DND-41 (cell line): ENCODE measurements at regions not wholly inside any gene's neighbourhood (a gene's known extent, or its start where the extent isn't known, plus 50 kb on each side); places are given as distances from the start of the nearest gene placed in this dataset.

Experiments
- ATAC-seq: fragments of 200-7000 bp; cut with Tn5 transposase; 3 replicates; pipeline ENCODE4 v1.9.1; 2021; ENCODE audit warnings: low read depth; ENCODE audit not compliant: insufficient read depth
- DNase-seq: peaks from one replicate; pipeline ENCODE4 v3.0.0-alpha.2; 2020
- H2AFZ ChIP-seq: 2 replicates; pipeline ENCODE4 v1.6.0; 2012; ENCODE audit warnings: low read depth, low read length
- H3K27ac ChIP-seq: 2 replicates; pipeline ENCODE4 v1.5.1; 2012; ENCODE audit warnings: low read length, inconsistent platforms
- H3K27me3 ChIP-seq: fragments of 200-600 bp; sonication (generic); 2 replicates; pipeline ENCODE4 v1.6.0; 2012; ENCODE audit warnings: low read length, mild to moderate bottlenecking, inconsistent platforms; ENCODE audit not compliant: insufficient read depth, poor library complexity
- H3K36me3 ChIP-seq: 2 replicates; pipeline ENCODE4 v1.5.1; 2012; ENCODE audit warnings: low read length, inconsistent platforms; ENCODE audit not compliant: insufficient read depth
- H3K4me1 ChIP-seq: 2 replicates; pipeline ENCODE4 v1.5.1; 2012; ENCODE audit warnings: mild to moderate bottlenecking, low read length; ENCODE audit not compliant: insufficient read depth
- H3K4me2 ChIP-seq: 2 replicates; pipeline ENCODE4 v1.6.0; 2012; ENCODE audit warnings: mild to moderate bottlenecking, moderate library complexity, low read length, inconsistent platforms; ENCODE audit not compliant: insufficient read depth
- H3K4me3 ChIP-seq, 2 experiments: fragments of 200-600 bp in 1 of 2; shearing (Covaris generic) in 1 of 2; 2 replicates each; pipeline ENCODE4 v1.5.1; 2012 to 2016; ENCODE audit warnings: inconsistent platforms in 2 of 2, low read length in 2 of 2, mild to moderate bottlenecking in 2 of 2, low read depth in 1 of 2, moderate library complexity in 1 of 2
- H3K79me2 ChIP-seq: 2 replicates; pipeline ENCODE4 v1.6.0; 2012; ENCODE audit warnings: low read length, inconsistent platforms; ENCODE audit not compliant: insufficient read depth
- H3K9ac ChIP-seq: 2 replicates; pipeline ENCODE4 v1.6.0; 2012; ENCODE audit warnings: low read depth, mild to moderate bottlenecking, inconsistent platforms, low read length, moderate library complexity
- H3K9me3 ChIP-seq: 2 replicates; pipeline ENCODE4 v1.5.1; 2012; ENCODE audit warnings: low read length, moderate library complexity, mild to moderate bottlenecking, inconsistent platforms; ENCODE audit not compliant: insufficient read depth, severe bottlenecking
- H4K20me1 ChIP-seq: 2 replicates; pipeline ENCODE4 v1.6.0; 2012; ENCODE audit warnings: low read length; ENCODE audit not compliant: insufficient read depth
- CTCF ChIP-seq: IDR thresholded peaks from 2 replicates; pipeline ENCODE4 v1.5.1; 2012; ENCODE audit warnings: borderline replicate concordance, low read length, moderate library complexity, mild to moderate bottlenecking; ENCODE audit not compliant: poor library complexity, severe bottlenecking; ENCODE audit errors: extremely low read depth
- EZH2 ChIP-seq: IDR thresholded peaks from 3 replicates; pipeline ENCODE4 v1.6.1; 2012; ENCODE audit warnings: borderline replicate concordance, low read depth, mild to moderate bottlenecking, moderate library complexity, low read length, inconsistent platforms; ENCODE audit not compliant: severe bottlenecking

DNA sequence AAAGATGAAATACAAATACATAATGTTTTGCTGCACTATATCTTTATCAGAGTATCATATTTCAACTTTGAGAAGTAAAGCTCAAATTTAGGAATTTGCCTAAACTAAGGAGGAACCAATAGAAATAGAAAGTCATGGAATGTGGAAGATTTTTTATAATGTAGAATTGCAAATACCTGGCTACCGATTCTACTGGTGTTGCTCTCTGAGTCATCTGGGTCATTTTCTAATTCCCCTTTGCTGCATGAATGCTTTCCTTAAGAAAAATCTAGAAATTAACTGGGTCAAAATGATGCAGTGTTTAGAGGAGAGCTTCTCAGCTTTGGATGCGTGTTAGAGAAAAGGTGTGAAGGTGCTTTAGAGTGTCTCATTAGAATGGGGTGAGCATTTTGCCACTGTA, 568.9 kb upstream of the ANKRD30A start:
- TF ChIP-seq CTCF, result no peak
- no peak overlapping the region for H2AFZ ChIP-seq
- no peaks in the 10 kb centered on the region for H3K4me1 ChIP-seq
- H3K4me3 ChIP-seq, result no peak overlapping the region
- no peaks in the 10 kb centered on the region for H3K9me3 ChIP-seq
- no peak overlapping the region for H3K27ac ChIP-seq
- H3K79me2 ChIP-seq, result no peaks in the 10 kb centered on the region
- DNase-seq (no peak), ATAC-seq (no peak)
- no peaks in the 10 kb centered on the region for H3K36me3 ChIP-seq
- H3K27me3 ChIP-seq, result no peaks in the 10 kb centered on the region
- no peak overlapping the region for H3K4me2 ChIP-seq
- H4K20me1 ChIP-seq, result no peaks in the 10 kb centered on the region
- no peak overlapping the region for H3K9ac ChIP-seq

- TF ChIP-seq EZH2 (no peak), CTCF (no peak)
- no peak overlapping the region for H3K9ac ChIP-seq
- DNase-seq (no peak), ATAC-seq (no peak)
- H4K20me1 ChIP-seq, result no peaks in the 10 kb centered on the region
- H2AFZ ChIP-seq, result no peak overlapping the region
- no peaks in the 10 kb centered on the region for H3K79me2 ChIP-seq
- H3K4me1 ChIP-seq, result no peaks in the 10 kb centered on the region
- no peaks in the 10 kb centered on the region for H3K27me3 ChIP-seq
- H3K4me2 ChIP-seq, result no peak overlapping the region
- H3K9me3 ChIP-seq, result no peaks in the 10 kb centered on the region
- no peaks in the 10 kb centered on the region for H3K36me3 ChIP-seq
- no peak overlapping the region for H3K4me3 ChIP-seq
- H3K27ac ChIP-seq, result no peak overlapping the region
Measured at GRCh38 chr10:36555036-36555435, 570.4 kb upstream of the ANKRD30A start.

- Histone ChIP-seq H4K20me1 (no peaks in the 10 kb centered on the region), H3K4me1 (no peaks in the 10 kb centered on the region), H2AFZ (no peak overlapping the region), H3K4me2 (no peak overlapping the region), H3K9me3 (no peaks in the 10 kb centered on the region), H3K36me3 (no peaks in the 10 kb centered on the region), H3K27me3 (no peaks in the 10 kb centered on the region), H3K79me2 (no peaks in the 10 kb centered on the region), H3K4me3 (no peak overlapping the region), H3K27ac (no peak overlapping the region), H3K9ac (no peak overlapping the region)
- TF ChIP-seq CTCF (no peak), EZH2 (no peak)
- ATAC-seq, result no peak
- no peak for DNase-seq
Measured at GRCh38 chr10:36547965-36548364, 577.4 kb upstream of the ANKRD30A start.

DNA sequence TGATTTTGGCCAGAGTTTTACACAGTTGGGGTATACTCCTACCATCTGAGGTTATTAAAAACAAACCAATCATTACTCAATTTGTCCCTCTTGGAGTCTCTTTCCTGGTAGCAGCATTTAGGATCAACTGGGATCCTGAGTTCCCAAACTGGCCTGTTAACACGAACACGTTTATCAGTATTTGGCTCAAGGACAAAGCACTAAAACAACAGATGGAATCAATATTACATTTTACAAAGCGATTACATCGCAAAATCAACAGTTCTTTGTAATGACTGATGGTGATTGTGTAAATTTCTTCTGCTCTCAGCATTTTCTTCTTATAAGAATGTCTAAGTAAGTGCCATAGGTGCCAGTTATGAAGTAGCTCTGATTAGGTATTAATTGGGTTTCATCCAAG, 582.9 kb upstream of the ANKRD30A start:
- peaks cover 8% of the 10 kb centered on the region for H3K4me1 ChIP-seq

More for the DNA sequence above, 582.9 kb upstream of the ANKRD30A start:
- H3K36me3 ChIP-seq, result no peaks in the 10 kb centered on the region
- H3K79me2 ChIP-seq, result no peaks in the 10 kb centered on the region
- H3K27ac ChIP-seq, result no peak overlapping the region
- ATAC-seq (no peak), DNase-seq (no peak)
- H3K9me3 ChIP-seq, result no peaks in the 10 kb centered on the region
- TF ChIP-seq CTCF, result no peak
- no peak overlapping the region for H2AFZ ChIP-seq
- H3K4me2 ChIP-seq, result no peak overlapping the region
- H3K4me3 ChIP-seq, result no peak overlapping the region
- no peaks in the 10 kb centered on the region for H3K27me3 ChIP-seq
- no peak overlapping the region for H3K9ac ChIP-seq
- no peaks in the 10 kb centered on the region for H4K20me1 ChIP-seq
